GM21717 (cell line): ENCODE measurements at regions not wholly inside any gene's neighbourhood (a gene's known extent, or its start where the extent isn't known, plus 50 kb on each side); places are given as distances from the start of the nearest gene placed in this dataset.
"Not testable (repeated sequence)": the region's sequence is repeated elsewhere in the genome, so short reads cannot be mapped to it uniquely, and the experiment has no call there.

Experiments used
- ATAC-seq: cut with Tn5 transposase; IDR thresholded peaks from one replicate; pipeline ENCODE4 v1.9.1; 2021; ENCODE audit warnings: mild to moderate bottlenecking, moderate library complexity; ENCODE audit not compliant: unreplicated experiment

DNA sequence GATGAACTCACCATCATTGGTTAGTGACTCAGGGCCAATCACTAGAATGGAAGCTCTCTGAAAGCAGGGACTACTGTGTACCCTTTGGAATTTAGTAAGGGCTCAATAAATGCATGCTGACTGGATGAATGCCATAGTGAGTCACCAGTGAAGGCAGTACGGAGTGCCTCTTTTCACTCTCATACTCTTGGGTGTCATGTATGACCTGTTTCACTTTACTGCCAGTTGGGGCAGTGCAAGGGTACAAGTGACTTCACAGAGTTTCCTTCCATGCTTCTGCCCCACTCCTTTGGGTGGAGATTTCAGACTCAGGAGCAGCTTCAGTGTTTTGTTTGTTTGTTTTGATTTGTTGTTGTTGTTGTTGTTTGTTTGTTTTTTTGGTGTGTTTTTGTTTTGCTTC is 57.7 kb downstream of the SOX3 start:
- ATAC-seq = no peak

DNA sequence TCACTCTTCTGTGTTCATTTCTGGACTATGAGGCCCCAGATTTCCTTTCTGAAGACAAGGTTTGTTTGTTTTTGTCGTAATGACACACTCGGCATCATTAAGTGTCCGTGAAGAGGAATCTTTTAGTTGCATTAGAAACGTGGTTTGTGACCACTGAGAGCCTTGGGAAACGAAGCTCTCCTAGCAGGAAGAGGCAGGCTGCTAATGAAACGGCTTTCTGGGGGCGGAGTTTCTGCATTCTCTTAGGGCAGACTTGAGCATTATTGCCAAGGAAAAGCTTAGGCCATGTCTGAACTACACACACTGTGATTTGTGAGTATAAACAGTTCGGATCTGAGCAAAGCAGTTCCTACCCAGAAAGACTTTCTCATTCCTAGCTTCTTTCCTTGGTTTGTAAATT is 64.0 kb downstream of the SOX3 start:
- no peak for ATAC-seq

DNA sequence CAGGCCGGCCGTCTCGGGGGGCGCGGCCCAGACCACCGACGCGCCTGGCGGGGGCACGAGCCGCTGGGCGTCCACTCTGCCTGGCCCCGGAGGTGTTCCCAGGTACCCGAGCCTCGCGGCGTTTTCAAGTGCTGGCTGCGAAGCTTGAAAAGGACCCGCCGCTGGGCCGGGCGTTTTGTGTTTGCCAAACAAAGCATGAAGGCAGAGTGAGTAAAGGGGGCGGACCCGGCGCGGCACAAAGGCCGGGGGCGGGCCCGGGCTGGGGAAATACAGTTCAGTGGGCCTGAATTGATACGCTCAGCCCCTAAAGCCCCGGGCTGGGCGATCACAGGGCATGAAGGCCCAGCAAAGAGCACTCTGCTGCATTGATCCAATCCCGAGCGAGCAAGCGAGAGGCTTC is 65.4 kb downstream of the SOX3 start:
- ATAC-seq = no peak

DNA sequence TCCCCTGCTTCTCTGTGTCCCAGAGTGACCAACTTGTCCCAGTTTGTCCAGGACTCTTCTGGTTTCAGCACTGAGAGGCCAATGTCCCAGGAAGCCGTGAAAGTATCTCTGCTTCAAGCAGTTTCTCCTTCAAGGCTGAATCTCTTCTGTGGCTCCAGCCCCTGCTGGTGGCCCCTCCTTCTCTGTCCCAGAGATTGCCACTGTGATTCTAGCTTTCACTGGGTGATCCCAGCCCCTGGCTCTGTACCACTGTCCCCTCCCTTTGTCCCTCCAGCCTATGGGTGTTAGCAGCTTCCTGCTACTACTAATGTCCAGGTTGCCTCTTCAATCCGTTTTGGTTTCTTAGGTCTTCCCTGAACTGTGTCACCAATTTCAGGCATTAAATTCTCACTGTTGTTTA is 70.5 kb downstream of the SOX3 start:
- no peak for ATAC-seq

DNA sequence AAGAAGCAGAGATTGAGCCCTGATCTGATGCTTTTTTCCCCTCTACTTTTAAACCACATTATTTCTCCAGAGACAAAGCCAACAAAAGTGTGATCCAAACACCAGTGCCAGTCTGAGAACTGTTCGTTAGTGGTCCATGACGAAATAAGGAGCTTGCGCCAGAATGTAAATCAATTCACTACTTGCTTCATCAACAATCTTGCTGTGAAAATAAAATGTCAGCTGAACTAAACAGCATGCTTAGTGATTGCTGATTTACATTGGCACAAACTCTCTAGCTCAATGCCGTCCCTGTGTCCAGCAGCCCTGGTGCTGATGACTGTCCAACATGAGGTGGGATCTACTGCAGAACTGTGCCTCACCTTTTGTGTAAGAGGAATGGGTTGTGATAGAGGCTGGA is 71.3 kb downstream of the SOX3 start:
- no peak for ATAC-seq

DNA sequence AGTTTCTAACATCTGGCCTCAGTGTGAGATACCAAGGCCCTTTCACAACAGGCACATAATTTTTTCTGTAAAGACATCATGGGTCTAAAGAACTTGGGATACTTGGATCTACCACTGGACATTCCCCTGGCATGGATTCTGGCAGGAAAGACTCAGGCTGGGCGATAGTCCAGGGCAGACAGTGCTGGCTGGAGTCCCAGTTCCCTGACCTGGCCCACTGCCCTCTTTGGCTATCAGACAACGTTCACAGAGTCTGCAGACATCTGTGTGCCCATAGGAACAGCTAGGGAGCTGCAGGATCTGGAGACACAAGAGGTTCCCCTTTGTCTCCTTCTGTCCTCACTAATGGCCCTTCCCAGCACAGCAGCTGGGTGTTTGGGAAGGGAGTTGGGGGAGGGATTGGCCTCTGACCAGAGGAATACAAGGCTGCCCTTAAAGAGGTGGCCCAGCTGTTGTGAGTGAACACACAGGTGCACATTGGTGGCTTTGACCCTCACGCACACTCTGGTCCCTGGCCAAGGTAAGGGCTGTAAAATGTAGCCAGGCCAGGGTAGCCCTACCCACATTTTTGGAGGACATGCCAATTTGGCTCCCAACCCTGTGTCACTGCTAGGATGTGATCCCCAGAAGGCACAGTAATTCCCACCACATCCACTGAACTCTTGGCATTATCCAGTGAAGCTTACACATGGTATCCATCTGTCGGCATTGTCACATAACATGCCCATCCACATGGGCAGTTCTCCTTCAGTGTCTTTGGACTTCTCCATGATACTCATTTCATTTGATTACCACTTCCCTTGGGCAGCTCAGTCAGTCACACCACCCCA is 72.3 kb downstream of the SOX3 start:
- no peak for ATAC-seq

DNA sequence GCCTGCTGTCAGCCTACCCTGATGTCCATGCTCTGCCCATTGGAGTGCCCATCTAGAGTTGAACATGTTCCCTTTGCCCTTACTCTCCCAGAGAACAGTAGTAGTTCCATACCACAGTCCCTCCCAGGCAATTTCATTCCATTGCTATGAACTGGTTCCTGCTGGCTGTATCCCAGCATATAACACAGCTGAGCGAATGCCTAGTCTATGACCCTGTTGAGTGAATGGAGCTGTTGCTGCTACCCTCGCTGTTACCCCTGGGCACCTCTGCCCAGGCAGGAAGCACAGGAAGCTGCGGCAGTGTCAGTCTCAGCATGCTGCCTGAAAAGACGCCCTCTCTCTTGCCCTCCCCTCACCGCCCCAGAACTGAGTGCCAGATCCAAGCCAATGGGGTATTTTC is 73.3 kb downstream of the SOX3 start:
- no peak for ATAC-seq

DNA sequence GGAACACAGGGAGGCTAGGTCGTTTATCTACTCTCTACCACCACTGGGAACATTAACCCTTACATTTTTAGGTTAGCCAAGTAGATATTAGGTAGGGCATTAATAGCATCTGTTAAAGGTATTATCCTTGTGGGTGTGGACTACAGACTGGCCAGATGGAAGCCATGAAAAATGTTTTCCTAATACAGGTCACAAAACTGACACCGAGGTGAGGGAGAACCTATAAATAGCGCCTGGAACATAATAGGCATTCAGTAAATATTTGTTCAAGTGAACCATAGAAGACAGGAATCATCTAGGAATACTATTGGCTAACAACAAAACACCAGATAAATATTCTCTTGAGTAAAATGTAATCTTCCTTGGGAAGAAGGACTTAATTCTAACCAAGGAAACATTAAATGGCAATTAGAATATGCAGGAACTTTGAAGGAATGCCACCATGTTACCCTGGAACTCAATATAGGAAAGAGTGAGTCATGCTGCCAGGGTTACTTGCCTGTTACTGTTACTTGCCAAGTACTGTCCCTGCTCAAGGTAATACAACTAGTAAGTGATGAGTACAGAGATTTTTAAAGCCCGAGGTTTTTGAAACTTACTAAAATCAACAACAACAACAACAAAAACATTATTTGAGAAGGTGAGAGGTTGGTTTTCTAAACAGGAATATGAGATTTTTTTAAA is 79.0 kb downstream of the SOX3 start:
- no peak for ATAC-seq

DNA sequence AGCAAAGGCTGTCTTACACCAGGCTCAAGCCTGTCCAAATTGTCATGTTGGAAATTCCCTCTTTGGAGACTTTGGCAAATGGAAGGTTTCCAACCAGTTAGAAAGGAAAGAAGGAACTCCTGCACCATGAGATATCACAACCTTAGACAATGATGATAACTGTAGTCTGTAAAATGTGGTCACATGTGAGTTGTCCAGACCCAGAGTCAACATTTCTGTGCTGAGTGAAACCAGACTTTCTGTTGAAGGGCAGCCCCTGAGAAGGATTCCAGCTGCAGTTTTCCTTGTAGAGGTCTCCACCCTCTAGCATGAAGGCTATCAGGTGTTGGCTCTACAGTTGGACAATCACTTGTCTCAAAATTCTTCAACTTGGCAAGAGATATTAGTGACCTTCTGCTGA is 82.4 kb downstream of the SOX3 start:
- no peak for ATAC-seq

DNA sequence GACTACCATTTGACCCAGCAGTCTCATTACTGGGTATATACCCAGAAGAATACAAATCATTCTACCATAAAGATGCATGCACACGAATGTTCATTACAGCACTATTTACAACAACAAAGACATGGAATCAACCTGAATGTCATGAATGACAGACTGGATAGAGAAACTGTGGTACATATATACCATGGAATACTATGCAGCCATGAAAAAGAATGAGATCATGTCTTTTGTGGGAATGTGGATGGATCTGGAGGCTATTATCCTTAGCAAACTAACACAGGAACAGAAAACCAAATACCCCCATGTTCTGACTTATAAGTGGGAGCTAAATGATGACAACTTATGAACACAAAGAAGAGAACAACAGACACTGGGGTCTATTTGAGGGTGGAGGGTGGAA is 102.7 kb downstream of the SOX3 start:
- ATAC-seq = not testable (repeated sequence)

DNA sequence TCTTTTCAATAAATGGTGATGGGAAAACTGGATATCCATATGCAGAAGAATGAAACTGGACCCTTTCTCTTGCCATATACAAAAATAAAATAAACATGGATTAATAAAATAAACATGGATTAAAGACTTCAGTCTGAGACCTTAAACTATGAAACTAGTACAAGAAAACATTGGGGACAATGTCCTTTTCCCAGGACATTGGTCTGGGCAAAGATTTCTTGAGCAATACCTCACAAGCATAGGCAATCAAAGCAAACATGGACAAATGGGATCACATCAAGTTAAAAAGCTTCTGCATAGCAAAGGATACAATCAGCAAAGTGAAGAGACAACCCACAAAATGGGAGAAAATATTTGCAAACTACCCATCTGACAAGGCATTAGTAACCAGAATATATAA is 108.5 kb downstream of the SOX3 start:
- not testable (repeated sequence) for ATAC-seq

DNA sequence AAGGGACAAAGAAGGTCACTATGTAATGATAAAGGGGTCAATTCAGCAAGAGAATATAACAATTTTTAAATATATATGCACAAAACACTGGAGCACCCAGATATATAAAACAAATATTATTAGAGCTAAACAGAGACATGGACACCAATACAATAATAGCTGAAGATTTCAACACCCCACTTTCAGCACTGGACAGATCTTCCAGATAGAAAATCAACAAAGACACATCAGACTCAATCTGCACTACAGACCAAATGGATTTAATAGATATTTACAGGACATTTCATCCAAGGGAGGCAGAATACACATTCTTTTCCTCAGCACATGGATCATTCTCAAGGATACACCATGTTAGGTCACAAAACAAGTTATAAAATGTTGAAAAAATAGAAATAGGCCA is 111.4 kb downstream of the SOX3 start:
- no peak for ATAC-seq

DNA sequence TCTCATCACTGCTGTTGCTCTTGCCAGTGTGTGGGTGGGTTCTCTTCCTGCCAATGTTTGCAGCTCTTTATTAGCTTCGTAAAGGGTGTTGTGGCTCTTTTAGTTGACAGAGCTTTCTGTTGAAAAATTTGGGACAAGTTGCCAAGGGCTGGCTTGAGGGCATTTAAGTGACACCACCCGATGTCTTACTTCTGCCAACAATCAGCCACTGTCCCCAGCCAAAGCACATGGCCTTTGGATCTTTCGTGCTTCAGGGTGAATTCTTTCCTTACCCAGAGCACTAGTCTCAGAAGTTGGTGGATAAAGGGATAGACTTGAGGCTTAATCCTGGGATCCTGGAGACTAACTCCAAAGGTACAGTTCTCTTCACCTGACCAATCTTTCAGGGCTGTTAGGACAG is 113.6 kb downstream of the SOX3 start:
- no peak for ATAC-seq

DNA sequence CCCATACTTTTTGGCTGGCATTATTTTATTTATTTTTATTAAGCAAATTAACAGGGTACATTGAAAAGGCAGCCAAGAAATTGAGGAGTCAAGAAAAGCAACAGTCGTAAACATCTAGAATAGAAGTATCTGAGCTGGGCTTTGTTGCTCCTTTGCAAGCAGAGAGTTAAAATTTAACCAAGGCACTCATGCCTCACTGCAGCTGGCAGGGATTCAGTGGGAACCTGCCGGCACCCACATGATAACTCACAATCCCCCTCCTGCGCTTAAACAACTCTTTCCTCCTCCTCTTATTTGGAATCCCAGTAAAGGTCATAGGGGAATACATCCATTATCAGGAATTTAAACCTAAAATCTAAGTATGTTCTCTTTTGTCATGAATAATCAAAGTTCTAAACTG is 115.5 kb downstream of the SOX3 start:
- ATAC-seq = no peak

DNA sequence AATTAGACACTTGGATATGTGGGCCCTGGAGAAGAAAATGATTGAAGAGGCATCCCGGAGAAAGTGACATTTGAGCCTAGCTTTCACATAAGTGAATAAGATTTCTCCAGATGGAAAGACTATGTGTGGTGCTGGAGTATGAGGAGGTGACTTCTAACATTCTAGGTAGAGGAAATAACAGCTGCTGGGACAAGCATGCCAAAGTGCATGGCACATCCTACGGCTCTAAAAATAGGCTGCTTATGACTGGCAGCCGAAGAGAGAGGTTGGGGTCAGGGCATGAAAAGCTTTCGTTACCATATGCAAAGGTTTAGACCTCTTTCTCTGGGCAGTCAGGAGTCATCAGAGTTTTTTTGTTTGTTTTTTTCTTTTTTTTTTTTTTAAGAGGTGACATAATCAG is 142.0 kb downstream of the SOX3 start:
- no peak for ATAC-seq

DNA sequence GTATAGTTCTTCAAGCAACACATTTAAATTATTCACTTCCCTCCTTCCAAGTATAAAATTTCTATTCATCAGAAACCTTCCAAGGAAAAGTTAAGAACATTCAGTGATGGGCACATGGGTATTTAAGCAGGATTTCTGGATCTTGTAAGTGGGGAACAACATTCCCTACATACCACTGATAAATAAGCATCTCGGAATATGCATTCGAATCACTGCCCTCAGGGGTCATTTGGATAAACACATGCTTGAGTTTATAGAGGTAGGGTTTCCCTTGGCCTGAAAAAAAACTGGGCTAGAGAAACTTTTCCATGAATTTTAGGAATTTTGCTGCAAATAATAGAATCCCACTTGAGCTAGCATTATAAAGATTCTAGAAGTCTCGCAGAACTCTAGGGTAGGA is 143.9 kb downstream of the SOX3 start:
- ATAC-seq = no peak

DNA sequence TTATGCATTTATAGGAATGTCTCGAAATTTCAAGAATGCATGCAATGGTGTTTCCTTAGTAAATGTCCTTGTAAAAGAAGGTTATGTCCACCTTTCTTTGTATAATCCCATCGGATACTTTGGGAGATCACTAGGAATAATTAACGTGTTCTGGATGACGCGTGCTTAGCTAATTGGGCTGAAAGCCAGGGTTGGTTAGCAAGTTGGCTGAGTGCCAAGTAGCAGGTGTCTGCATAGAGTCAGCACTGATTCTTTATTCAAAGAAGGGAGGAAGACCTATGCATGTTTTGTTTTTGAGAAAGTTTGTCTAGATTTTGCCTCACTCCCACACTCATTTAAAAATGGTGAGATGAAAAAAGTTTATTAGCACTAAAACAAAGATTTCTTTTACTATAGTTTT is 144.6 kb downstream of the SOX3 start:
- ATAC-seq = no peak

DNA sequence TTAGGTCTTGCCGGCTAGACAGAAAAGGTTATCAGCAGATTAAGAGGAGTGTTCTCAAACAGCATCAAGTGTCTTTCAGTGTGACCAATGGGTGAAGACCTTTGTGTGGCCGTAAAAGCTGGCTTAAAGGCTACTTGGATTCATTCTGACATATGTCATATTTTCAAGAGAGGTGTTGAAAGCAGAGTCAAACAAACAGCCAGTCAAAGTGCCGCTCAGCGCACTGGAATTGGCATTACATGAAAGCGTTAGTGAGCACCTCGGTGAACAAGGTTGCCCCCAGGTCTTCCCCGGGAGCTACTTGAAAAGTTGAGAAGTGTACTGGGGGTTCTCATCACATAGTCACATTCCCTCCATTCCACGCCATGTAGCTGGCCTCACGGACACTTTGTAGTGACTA is 148.9 kb downstream of the SOX3 start:
- ATAC-seq = no peak

DNA sequence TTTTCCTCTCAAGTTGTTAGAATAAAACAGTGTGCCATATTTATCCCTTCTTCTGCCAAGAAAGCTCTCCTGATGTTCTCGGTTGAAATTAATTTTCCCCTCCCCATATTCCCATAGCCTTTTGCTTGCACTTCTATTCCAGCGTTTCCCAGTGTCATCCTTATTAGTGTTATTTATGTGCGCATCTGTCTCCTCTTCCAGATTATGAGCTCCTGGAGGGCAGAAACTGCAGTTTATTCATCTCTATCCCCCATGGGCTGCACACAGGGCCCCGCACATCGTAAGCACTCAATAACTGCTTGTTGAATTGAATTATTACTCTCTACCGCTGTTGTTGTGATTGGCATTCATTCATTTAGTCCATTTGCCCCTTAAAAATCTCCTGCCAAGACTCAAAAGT is 149.4 kb downstream of the SOX3 start:
- no peak for ATAC-seq

DNA sequence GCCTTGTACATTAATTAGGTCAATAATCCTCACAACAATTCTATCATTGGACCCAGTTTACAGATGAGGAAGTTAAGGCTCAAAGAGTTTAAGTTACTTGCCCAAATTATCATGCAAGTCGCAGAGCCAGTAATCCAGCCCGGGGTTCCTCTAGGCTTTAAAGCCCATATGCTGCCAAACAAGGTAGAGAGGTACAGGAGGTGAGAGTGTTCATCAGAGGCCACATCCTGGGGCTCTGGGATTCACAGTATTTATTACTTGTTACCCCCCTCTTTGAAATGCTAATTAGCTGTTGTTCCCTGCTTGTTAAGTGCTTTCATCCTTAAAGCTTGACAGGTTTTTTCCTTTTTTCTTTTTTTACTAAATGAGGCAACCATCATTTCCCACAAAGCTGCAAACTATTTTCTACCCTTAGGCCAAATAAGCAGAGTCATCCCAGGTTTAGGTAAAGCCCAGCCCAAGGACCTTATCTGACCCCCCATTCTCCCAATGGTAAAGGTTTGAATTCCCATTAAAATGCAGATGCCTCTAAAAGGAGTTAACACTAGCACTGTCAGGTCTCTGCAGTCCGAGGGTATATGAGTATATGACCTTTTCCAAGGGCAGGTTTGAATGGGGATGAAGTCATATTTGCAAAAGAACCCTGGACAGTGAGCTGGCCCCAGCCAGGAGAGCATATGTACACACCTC is 150.3 kb downstream of the SOX3 start:
- no peak for ATAC-seq

DNA sequence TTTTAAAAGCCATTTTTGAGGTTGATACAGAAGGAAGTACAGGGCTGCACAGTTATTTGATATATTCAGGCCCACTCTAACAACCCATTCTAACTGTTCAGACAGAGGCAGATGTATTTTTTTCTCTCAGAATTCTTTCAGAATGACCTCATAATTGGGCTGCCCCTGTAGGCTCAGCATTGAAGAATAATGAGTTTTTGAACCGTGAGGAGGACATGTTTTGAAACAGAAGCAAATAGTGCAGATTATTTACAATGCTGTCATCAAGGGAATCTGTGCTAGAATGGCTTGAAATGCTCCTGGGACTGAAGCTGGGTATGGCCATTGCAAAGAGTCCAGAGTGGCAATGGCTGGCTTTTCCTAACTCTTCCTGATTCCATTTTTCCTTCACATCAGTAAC is 158.1 kb downstream of the SOX3 start:
- no peak for ATAC-seq

DNA sequence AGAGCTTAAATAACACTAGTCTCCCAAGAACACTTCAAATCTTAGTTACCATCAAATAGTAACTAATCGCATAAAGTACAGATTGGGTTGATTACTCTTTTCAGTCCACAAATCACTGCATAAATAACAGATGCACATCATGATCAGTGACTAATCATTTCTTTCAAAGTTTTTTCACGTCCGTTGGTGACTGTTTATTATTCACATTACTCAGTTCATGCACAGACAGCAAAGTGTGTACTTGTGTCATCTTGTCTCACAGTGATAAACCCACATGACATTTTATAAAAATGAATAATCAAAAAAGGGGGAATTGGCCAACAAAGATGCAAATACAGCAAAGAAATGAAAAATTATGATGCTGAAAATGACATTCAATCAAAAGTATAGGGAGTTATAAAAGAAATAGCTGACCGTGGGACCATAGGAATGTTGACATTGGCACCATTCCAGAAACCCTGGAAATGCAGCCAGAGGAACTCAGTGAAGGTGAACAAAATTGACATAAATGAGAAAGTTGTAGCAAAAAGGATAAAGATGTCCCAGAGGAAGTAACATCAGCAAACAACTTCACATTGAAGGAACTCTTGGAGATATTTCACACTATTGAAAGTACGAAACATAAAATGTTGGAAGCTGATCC is 161.5 kb downstream of the SOX3 start:
- ATAC-seq = no peak
